H1 (cell line): ENCODE measurements at regions not wholly inside any gene's neighbourhood (a gene's known extent, or its start where the extent isn't known, plus 50 kb on each side); places are given as distances from the start of the nearest gene placed in this dataset.

Experiments
- CTCF ChIA-PET: fragments of 300-600 bp; sonication (Branson Sonifier 250); formaldehyde crosslinking; loops from one replicate; lab custom pipeline; 2021; ENCODE audit not compliant: partially characterized antibody; lab: Charles Lee
- POLR2A ChIA-PET: fragments of 300-600 bp; sonication (Branson Sonifier 250); formaldehyde crosslinking; loops from one replicate; lab custom pipeline; 2021; ENCODE audit warnings: inconsistent platforms; ENCODE audit not compliant: partially characterized antibody; lab: Charles Lee
- DNase-seq, 2 experiments: peaks; one replicate each; pipeline versions ENCODE4 v3.0.0 to v3.0.0-alpha.2; 2010 to 2022; ENCODE audit warnings: low spot score in 2 of 2, low read depth in 1 of 2, mixed read lengths in 1 of 2
- FAIRE-seq: peaks from 2 replicates; lab custom pipeline; 2011; peaks lifted over from hg19 to GRCh38; lab: Jason Lieb, UNC
- H2AFZ ChIP-seq: 2 replicates; pipeline ENCODE4 v1.8.1; 2012; ENCODE audit warnings: low read length, inconsistent platforms
- H2AK5ac ChIP-seq: 2 replicates; pipeline ENCODE4 v1.6.1; 2013; ENCODE audit warnings: low read depth, low read length
- H2BK120ac ChIP-seq: replicated peaks from 2 replicates; pipeline ENCODE3; 2013; ENCODE audit warnings: low read depth, low read length, inconsistent platforms
- H2BK12ac ChIP-seq: 2 replicates; pipeline ENCODE4 v1.6.1; 2013; ENCODE audit warnings: low read depth, low read length
- H2BK15ac ChIP-seq: 2 replicates; pipeline ENCODE4 v1.6.1; 2013; ENCODE audit warnings: low read length
- H2BK20ac ChIP-seq: 2 replicates; pipeline ENCODE4 v1.6.1; 2013; ENCODE audit warnings: low read length
- H2BK5ac ChIP-seq: 2 replicates; pipeline ENCODE4 v1.6.1; 2013; ENCODE audit warnings: low read depth, low read length
- H3K14ac ChIP-seq: 2 replicates; pipeline ENCODE4 v1.6.1; 2013; ENCODE audit warnings: inconsistent platforms; ENCODE audit not compliant: insufficient read length
- H3K18ac ChIP-seq: 2 replicates; pipeline ENCODE4 v1.6.1; 2013; ENCODE audit warnings: low read length; ENCODE audit errors: extremely low read depth
- H3K23ac ChIP-seq: 2 replicates; pipeline ENCODE4 v1.6.1; 2013; ENCODE audit warnings: inconsistent platforms; ENCODE audit not compliant: insufficient read length
- H3K23me2 ChIP-seq: 2 replicates; pipeline ENCODE4 v1.6.1; 2013; ENCODE audit warnings: low read depth, low read length
- H3K27ac ChIP-seq: 2 replicates; pipeline ENCODE4 v1.6.1; 2011; ENCODE audit warnings: low read depth, low read length, inconsistent platforms
- H3K27me3 ChIP-seq, 4 experiments: replicated peaks in 1 of 4; 1 replicate in 1 of 4; 2 replicates in 3 of 4; pipeline versions ENCODE4 v1.6.1 to v1.8.1; 2011 to 2013; ENCODE audit warnings: low read length in 3 of 4, mild to moderate bottlenecking in 3 of 4, inconsistent platforms in 2 of 4, mixed read lengths in 2 of 4, moderate library complexity in 1 of 4; ENCODE audit not compliant: control insufficient read depth in 3 of 4, insufficient read depth in 3 of 4; ENCODE audit errors: extremely low read depth in 1 of 4
- H3K36me3 ChIP-seq, 4 experiments: 2 replicates each; pipeline versions ENCODE4 v1.6.1 to v1.8.1; 2011 to 2013; ENCODE audit warnings: mild to moderate bottlenecking in 4 of 4, low read length in 3 of 4, moderate library complexity in 2 of 4, control low read depth in 1 of 4, inconsistent platforms in 1 of 4; ENCODE audit not compliant: insufficient read depth in 4 of 4, control insufficient read depth in 2 of 4
- H3K4ac ChIP-seq: replicated peaks from 2 replicates; pipeline ENCODE3; 2013; ENCODE audit warnings: low read length, low read depth, mixed read lengths, inconsistent platforms; ENCODE audit not compliant: insufficient read length
- H3K4me1 ChIP-seq, 4 experiments: replicated peaks in 1 of 4; 1 replicate in 1 of 4; 2 replicates in 3 of 4; pipeline versions ENCODE4 v1.6.1 to v1.8.1; 2011 to 2013; ENCODE audit warnings: low read length in 3 of 4, inconsistent platforms in 2 of 4, mixed read lengths in 1 of 4; ENCODE audit not compliant: insufficient read depth in 4 of 4, control insufficient read depth in 3 of 4
- H3K4me2 ChIP-seq, 2 experiments: 2 replicates each; pipeline versions ENCODE4 v1.6.1 to v1.8.1; 2011 to 2013; ENCODE audit warnings: low read depth in 2 of 2, low read length in 2 of 2, control low read depth in 1 of 2, inconsistent platforms in 1 of 2, mild to moderate bottlenecking in 1 of 2; ENCODE audit not compliant: insufficient read depth in 1 of 2
- H3K4me3 ChIP-seq, 4 experiments: fragments of 200-600, 300-600 bp in 1 of 4; sonication (generic), shearing (Covaris generic), sonication (Bioruptor Twin) in 1 of 4; 2 replicates each; pipeline versions ENCODE4 v1.5.1 to v1.8.1; 2011 to 2016; ENCODE audit warnings: low read length in 4 of 4, low read depth in 3 of 4, control low read depth in 2 of 4, inconsistent platforms in 2 of 4, mild to moderate bottlenecking in 2 of 4, mixed read lengths in 1 of 4, moderate library complexity in 1 of 4; ENCODE audit not compliant: insufficient read depth in 2 of 4; ENCODE audit errors: extremely low read depth in 1 of 4
- H3K56ac ChIP-seq: replicated peaks from 2 replicates; pipeline ENCODE3; 2013; ENCODE audit warnings: low read depth, mild to moderate bottlenecking, mixed read lengths, low read length, inconsistent platforms; ENCODE audit not compliant: insufficient read length
- H3K79me1 ChIP-seq: 2 replicates; pipeline ENCODE4 v1.6.1; 2013; ENCODE audit warnings: low read depth, low read length, control low read depth
- H3K79me2 ChIP-seq, 2 experiments: 2 replicates each; pipeline versions ENCODE4 v1.6.1 to v1.8.1; 2012 to 2013; ENCODE audit warnings: low read length in 2 of 2, mild to moderate bottlenecking in 2 of 2, inconsistent platforms in 1 of 2; ENCODE audit not compliant: insufficient read depth in 2 of 2, control insufficient read depth in 1 of 2
- H3K9ac ChIP-seq, 4 experiments: replicated peaks in 1 of 4; 1 replicate in 1 of 4; 2 replicates in 3 of 4; pipeline versions ENCODE4 v1.6.1 to v1.8.1; 2011 to 2013; ENCODE audit warnings: low read depth in 3 of 4, low read length in 3 of 4, control low read depth in 2 of 4, mild to moderate bottlenecking in 2 of 4, moderate library complexity in 2 of 4, inconsistent platforms in 1 of 4; ENCODE audit errors: extremely low read depth in 1 of 4
- H3K9me3 ChIP-seq, 2 experiments: 2 replicates each; pipeline versions ENCODE4 v1.6.1 to v1.8.1; 2012 to 2013; ENCODE audit warnings: mild to moderate bottlenecking in 2 of 2, moderate library complexity in 2 of 2, control low read depth in 1 of 2, inconsistent platforms in 1 of 2, low read depth in 1 of 2, low read length in 1 of 2, mixed read lengths in 1 of 2; ENCODE audit not compliant: insufficient read depth in 2 of 2
- H4K20me1 ChIP-seq, 2 experiments: replicated peaks in 1 of 2; 2 replicates each; pipeline versions ENCODE3 to v1.8.1; 2011 to 2013; ENCODE audit warnings: inconsistent platforms in 2 of 2, low read length in 2 of 2, mild to moderate bottlenecking in 1 of 2; ENCODE audit not compliant: insufficient read depth in 2 of 2, control insufficient read depth in 1 of 2
- H4K5ac ChIP-seq: 2 replicates; pipeline ENCODE4 v1.6.1; 2013; ENCODE audit warnings: low read length, low read depth, mixed read lengths, inconsistent platforms; ENCODE audit not compliant: insufficient read length
- H4K8ac ChIP-seq: 2 replicates; pipeline ENCODE4 v1.8.0; 2013; ENCODE audit warnings: mild to moderate bottlenecking, moderate library complexity, low read length, inconsistent platforms; ENCODE audit not compliant: insufficient read depth; ENCODE audit errors: extremely low read depth
- H4K91ac ChIP-seq: replicated peaks from 2 replicates; pipeline ENCODE3; 2013; ENCODE audit warnings: low read length, mixed read lengths, inconsistent platforms; ENCODE audit not compliant: insufficient read length
- CREB1 ChIP-seq: IDR thresholded peaks from 2 replicates; pipeline ENCODE4 v1.6.1; 2012; ENCODE audit warnings: inconsistent platforms
- CTBP2 ChIP-seq: IDR thresholded peaks from 2 replicates; pipeline ENCODE4 v1.7.0; 2011; ENCODE audit warnings: borderline replicate concordance, mild to moderate bottlenecking, moderate library complexity, mixed read lengths, low read length; ENCODE audit not compliant: insufficient read depth, insufficient read length
- E2F6 ChIP-seq: IDR thresholded peaks from 2 replicates; pipeline ENCODE4 v1.6.1; 2012; ENCODE audit warnings: inconsistent platforms
- GTF2F1 ChIP-seq: IDR thresholded peaks from 2 replicates; pipeline ENCODE4 v1.6.1; 2012; ENCODE audit warnings: low read depth, low read length, improper control_type of control experiment, borderline replicate concordance
- JUND ChIP-seq: IDR thresholded peaks from 2 replicates; pipeline ENCODE4 v1.6.1; 2011; ENCODE audit warnings: mild to moderate bottlenecking, improper control_type of control experiment, low read length
- KDM1A ChIP-seq: fragments of 200-600, 300-600 bp; sonication (generic); IDR thresholded peaks from 2 replicates; pipeline ENCODE4 v1.7.1; 2016; ENCODE audit warnings: mild to moderate bottlenecking, low read length, borderline replicate concordance
- KDM5A ChIP-seq: fragments of 200-600 bp; IDR thresholded peaks from 2 replicates; pipeline ENCODE4 v1.7.1; 2012; ENCODE audit warnings: mild to moderate bottlenecking, low read length, inconsistent platforms, mixed read lengths
- POLR2AphosphoS5 ChIP-seq: IDR thresholded peaks from 2 replicates; pipeline ENCODE4 v1.6.1; 2011; ENCODE audit warnings: low read depth, low read length
- SIRT6 ChIP-seq: IDR thresholded peaks from one replicate; pipeline ENCODE4 v1.7.1; 2012; ENCODE audit warnings: low read length, inconsistent platforms
- SP2 ChIP-seq: IDR thresholded peaks from 2 replicates; pipeline ENCODE4 v1.6.1; 2012; ENCODE audit warnings: mild to moderate bottlenecking, low read length, inconsistent platforms
- TCF12 ChIP-seq: IDR thresholded peaks from 2 replicates; pipeline ENCODE4 v1.6.1; 2011; ENCODE audit warnings: low read depth, mild to moderate bottlenecking, low read length
- USF2 ChIP-seq: IDR thresholded peaks from 2 replicates; pipeline ENCODE4 v1.6.1; 2011; ENCODE audit warnings: low read length, improper control_type of control experiment
- WGBS, 2 experiments: shearing (Covaris generic) in 1 of 2; methylation state at CpG; one replicate each; pipeline versions ENCODE4 v1.1.6 to v1.1.7; 2013 to 2015; ENCODE audit warnings: low lambda C conversion rate in 2 of 2, mixed read lengths in 2 of 2, inconsistent platforms in 1 of 2, low coverage in 1 of 2, missing lambda C conversion rate in 1 of 2; ENCODE audit not compliant: insufficient replicate concordance in 2 of 2, insufficient coverage in 1 of 2, insufficient read length in 1 of 2; ENCODE audit errors: extremely low coverage in 1 of 2, missing lambda C conversion rate in 1 of 2; 5-methylcytosine and 5-hydroxymethylcytosine counted together

GRCh38 chr13:47337781-47338507, 441.1 kb upstream of the HTR2A start:
- H3K23me2 ChIP-seq: no peaks in the 10 kb centered on the region
- H2BK12ac ChIP-seq: no peak overlapping the region; the same call in 1 of the 2 replicates
- H2AFZ ChIP-seq: peak overlapping the region; percentile 92
- H3K9ac ChIP-seq: no peak overlapping the region; a peak in 1 of 7 replicates
- 0 out of 2 replicates have a peak overlapping the region, but pooled peaks have one; percentile 28 for H2BK5ac ChIP-seq
- no peak overlapping the region for H3K4me3 ChIP-seq
- no peaks in the 10 kb centered on the region for H3K27me3 ChIP-seq
- no peak overlapping the region for H3K4ac ChIP-seq
- POLR2A ChIA-PET: no interaction called here
- H3K56ac ChIP-seq: no peak overlapping the region
- 96% methylated on average over 7 of the region's 7 CpGs; no CpG with 5 or more reads in 1 of the 2 experiments for WGBS, 2 experiments
- H4K8ac ChIP-seq: peak overlapping the region; percentile 68; the same call in 1 of the 2 replicates
- H3K23ac ChIP-seq: no peak overlapping the region
- no peaks in the 10 kb centered on the region for H3K79me2 ChIP-seq
- no peak overlapping the region for H3K27ac ChIP-seq
- no peaks in the 10 kb centered on the region for H3K36me3 ChIP-seq
- H2BK15ac ChIP-seq: no peak overlapping the region
- no peak overlapping the region for H3K14ac ChIP-seq
- H4K91ac ChIP-seq: no peak overlapping the region
- no peak overlapping the region for H2BK120ac ChIP-seq
- DNase-seq (no peak), FAIRE-seq (no peak)
- peak overlapping the region; percentile 6 for H4K5ac ChIP-seq
- H3K9me3 ChIP-seq: no peaks in the 10 kb centered on the region
- H3K79me1 ChIP-seq: no peaks in the 10 kb centered on the region
- CTCF ChIA-PET: interaction anchor here (0.8 to 1.4 kb wide), 3 partner anchors 8 to 457 kb away, joined by 4 read pairs; no protein-coding TSS in a partner anchor
- H2BK20ac ChIP-seq: peak overlapping the region; percentile 55; the same call in 1 of the 2 replicates
- no peak overlapping the region for H3K4me2 ChIP-seq
- 0 out of 2 replicates have a peak overlapping the region, but pooled peaks have one; percentile 79 for H3K18ac ChIP-seq
- H3K4me1 ChIP-seq: peaks cover 0 to 5% (median 0%) of the 10 kb centered on the region in 4 experiments; a peak in 2 of 7 replicates
- no peak overlapping the region for H2AK5ac ChIP-seq
- no peaks in the 10 kb centered on the region for H4K20me1 ChIP-seq
- TF ChIP-seq E2F6: no peak
- no peak for TF ChIP-seq KDM1A
- no peak for TF ChIP-seq CTBP2
- no peak for TF ChIP-seq GTF2F1
- no peak for TF ChIP-seq POLR2AphosphoS5
- TF ChIP-seq CREB1: no peak
- no peak for TF ChIP-seq SP2
- TF ChIP-seq TCF12: no peak
- TF ChIP-seq KDM5A: no peak
- no peak for TF ChIP-seq JUND
- TF ChIP-seq SIRT6: no peak
- TF ChIP-seq USF2: no peak
